GM18861 (cell line): ENCODE measurements at regions not wholly inside any gene's neighbourhood (a gene's known extent, or its start where the extent isn't known, plus 50 kb on each side); places are given as distances from the start of the nearest gene placed in this dataset.

Experiments used
- ATAC-seq: cut with Tn5 transposase; IDR thresholded peaks from one replicate; pipeline ENCODE4 v1.9.1; 2021; ENCODE audit not compliant: unreplicated experiment

DNA sequence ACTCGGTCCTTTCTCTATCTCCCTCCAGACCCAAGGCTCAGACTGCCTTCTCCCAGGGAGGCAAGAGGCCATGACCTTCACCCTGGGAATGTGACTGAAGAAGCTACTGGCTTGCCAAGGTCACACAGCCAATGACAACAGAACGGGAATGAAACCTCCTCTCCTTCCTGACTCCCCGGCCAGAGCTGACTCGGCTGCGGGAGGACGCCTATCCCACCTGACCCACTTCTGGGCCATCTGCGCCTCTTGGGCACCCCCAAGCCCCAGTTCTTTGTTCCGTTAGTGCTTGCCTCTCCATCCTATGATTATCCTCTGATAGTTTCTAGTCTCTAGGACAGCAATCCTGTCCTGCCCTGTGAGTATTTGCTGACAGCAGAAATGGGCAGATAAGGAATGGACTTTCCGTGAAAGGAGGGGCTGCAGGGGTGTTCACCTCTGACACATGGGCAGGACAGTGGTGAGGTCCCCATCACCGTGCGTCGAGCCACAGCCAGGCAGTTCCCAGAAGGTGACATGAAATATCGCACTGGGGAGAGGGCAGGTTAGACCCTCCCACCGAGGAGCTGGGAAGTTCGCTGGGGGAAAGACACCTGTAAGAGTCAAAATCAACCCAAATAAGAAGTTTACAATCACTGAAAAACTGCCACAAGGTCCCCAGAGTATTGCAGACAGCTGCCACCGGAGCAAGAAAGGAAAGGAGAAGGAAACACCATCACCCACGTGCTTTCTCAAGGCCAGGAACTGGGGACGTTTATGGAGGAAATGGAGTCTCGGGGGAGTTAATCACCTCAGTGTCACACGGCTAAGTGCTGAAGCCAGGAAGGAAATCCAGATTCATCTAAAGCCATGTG, 63.0 kb downstream of the INSIG1 start:
- ATAC-seq, result no peak

DNA sequence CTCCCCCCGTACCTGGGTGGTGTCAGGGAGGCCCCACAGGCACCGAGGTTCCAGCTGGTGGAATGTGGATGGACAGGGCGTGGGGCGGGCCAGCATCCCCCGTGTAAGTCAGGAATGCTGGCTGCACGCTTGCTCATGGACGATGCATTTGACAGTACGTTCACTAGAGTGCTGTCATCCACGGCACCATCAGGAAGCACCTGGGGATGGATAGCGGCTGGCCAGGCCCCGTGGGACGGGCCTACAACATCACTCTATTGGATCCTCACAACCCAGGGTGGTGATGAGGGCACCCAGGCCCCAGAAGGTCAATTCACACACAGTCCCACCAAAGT, 63.6 kb downstream of the INSIG1 start:
- ATAC-seq, result no peak

- ATAC-seq, result no peak
Measured at GRCh38 chr7:155361947-155362346, 64.3 kb downstream of the INSIG1 start.

DNA sequence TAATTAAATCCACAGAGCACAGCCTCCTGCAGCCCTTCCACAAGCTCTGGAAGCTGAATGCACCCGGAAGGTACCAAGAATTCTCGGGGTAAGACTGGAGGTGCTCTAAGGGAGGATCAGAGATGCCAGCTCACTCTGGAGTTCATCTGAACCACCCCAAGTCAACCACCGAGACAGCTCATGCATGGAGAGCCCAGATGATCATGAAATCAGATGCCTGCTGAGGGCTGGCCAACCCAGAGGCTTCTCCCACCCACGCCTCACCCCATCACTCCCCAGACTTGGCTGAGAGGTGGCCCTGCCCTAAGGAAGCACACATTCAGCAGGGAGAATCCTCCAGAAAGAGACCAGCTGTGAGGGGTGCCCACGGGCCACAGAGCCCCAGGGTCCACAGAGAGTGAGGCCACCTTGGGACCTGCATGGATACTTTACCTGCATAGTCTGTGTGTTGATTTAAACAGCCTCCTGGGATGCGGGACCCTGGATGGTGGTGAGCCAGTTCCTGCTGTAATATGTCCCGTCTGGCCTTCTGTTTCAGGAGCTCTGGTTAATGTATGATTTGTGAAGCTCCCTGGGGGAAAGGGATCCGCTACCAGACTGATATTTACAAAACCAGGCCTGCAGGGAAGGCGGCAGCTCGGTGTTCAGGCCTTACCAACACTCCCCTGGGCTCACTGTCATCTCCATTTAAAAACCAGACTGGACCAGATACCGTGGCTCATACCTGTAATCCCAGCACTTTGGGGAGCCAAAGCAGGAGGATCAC, 64.9 kb downstream of the INSIG1 start:
- no peak for ATAC-seq

DNA sequence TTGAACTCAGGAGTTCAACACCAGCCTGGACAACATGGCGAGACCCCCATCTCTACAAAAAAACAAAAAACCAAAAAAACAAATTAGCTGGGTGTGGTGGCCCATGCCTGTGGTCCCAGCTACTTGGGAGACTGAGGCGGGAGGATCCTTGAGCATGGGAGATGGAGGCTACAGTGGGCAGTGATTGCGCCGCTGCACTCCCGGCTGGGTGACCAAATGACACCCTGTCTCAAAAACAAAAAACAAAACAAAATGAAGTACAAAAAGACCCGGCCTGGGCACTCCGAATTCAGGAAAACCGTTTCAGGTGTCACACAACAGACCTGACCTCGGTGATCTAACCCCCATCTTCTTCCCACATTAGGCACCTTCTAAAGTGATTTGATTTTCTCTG, 65.5 kb downstream of the INSIG1 start:
- no peak for ATAC-seq

DNA sequence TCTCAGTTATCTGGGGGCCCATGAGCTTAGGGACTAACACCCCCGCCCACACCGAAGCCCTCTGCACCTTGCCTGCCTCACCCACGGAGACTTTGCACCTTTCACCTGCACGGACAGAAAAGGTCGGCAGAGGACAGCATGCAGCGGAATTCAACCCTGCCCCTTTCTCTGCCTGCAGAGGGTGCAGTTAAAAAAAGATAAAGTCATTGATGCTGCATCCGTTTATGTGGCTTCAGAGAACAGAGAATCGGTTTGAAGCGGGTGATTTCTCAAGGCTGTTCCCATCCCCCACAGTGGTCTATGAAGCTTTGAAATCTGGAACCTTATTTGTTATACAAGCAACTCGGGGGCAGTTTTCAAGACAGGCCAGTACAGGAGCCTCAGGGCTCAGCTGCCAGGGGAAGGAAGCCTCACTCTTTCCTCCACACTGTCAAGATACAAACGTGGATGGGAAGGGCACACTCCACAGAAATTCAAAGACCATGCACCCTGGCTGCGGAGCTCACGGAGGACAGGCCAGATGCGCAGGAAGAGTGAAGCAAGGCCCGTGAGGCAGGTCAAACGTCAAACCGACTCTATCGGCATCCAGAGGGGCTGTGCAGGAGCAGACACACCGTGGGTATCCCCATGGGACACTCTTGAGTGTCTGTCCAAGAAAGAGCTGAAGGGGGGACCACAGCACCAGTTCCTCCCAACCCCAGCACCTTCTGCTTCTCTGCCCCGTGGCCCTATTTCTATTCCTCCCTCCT, 66.3 kb downstream of the INSIG1 start:
- no peak for ATAC-seq

GRCh38 chr7:155365146-155365874, 67.6 kb downstream of the INSIG1 start:
- ATAC-seq, result no peak

DNA sequence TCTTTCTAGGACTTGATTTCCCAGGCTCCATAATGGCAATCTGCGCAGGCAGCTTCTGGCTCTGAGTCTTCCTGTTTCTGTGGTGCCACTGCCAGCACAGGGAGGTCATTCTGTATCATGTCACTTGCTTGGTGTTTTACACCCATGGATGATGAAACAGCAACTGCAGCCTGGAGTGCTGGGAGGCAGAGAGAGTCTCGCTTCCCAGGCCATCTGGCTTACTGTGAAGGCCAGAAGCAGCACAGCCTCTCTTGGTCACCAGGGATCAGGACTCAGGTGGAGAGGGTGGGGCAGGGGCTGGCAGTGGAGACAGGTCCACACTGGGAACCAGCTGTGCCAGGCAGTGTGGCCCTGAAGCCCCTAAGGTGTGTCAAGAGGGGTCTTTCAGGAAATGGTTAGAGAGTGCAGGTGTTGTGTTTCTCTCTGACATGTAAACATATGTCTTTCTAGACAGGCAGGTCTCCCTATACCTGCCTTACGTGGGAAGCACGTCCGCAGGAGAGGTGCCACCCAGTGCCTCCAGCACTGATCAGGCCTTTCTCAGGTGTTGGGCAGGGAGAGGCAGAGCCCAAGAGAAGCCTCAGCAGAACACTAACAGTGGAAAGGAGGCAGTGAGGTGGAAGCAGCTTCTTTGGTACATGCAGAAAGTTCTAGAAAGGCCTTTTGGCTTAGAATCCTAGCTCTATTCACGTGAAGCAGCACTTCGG, 71.4 kb downstream of the INSIG1 start:
- no peak for ATAC-seq

DNA sequence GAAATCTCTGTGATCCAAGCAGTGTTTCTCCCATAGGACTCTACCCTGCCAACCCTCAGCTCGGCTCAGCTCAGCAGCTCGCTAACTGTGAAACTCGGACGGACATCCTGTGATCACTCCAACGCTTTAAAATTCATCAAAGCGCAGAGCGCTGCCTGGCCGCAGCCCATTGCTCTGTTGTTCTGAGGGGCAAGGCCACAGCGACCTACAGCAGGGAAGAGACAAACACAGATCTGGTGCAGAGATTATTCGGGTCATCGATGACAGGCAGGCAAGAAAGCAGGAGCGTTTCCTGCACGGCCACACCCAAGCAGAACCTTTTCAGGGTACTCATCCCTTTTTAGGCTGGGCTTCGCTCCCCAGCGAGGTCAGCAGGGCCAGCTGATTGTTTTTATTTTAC, 72.1 kb downstream of the INSIG1 start:
- no peak for ATAC-seq

DNA sequence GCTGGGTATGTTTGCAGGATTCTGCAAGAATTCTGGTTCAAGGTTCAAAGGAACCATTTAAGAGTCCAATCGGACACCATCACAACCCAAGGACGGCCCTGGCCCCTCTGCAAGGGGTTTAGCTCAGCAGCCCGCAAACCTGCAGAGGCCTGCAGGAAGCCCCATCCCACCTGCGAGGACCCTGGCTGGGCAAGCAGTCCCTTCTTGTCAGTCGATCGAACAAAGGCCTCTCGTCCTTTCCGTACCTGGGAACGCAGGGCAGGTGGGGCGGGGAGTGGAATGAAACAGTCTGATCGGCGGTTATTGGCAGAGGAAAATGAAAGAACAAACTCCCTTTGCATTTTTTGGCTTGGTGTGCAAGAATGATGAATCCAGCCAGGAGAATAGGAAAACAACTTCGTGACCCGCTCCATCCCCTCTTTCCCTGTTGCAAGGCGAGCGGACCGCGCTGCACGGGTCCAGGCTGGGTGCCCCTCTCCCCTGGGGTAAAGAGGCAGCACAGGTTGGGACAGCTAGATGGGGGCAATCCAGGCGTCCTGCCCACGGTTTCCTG, 73.7 kb downstream of the INSIG1 start:
- ATAC-seq, result no peak

GRCh38 chr7:155371884-155372781, 74.5 kb downstream of the INSIG1 start:
- ATAC-seq, result peak; percentile 42

DNA sequence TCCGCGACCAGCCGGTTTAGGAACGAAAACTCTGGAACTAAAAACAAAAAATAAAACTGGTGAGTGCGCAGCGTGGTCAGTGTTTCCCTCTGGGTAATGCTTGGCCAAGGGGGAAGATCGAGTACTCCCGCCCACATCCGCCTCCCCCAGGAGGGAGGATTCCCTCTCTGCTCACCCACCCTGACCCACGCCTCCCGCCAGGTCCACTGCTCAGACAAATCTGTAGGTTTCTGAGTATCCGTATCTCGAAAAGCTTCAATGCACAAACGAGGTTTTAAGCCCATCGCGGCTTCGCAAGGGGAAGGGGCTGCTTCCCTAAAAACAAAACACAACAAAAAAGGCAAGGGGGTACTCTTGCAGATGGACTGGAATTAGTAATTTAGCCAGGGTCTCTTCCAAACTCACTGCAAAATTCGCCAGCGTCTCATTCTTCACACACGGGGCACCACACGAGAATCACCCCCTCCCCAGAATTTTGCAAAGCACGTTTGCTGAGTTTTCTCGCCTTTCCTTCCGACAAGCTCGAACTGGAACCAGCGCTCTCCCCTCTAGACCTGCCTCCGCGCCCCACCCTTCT, 75.2 kb downstream of the INSIG1 start:
- no peak for ATAC-seq

GRCh38 chr7:155373359-155374273, 75.9 kb downstream of the INSIG1 start:
- no peak for ATAC-seq

DNA sequence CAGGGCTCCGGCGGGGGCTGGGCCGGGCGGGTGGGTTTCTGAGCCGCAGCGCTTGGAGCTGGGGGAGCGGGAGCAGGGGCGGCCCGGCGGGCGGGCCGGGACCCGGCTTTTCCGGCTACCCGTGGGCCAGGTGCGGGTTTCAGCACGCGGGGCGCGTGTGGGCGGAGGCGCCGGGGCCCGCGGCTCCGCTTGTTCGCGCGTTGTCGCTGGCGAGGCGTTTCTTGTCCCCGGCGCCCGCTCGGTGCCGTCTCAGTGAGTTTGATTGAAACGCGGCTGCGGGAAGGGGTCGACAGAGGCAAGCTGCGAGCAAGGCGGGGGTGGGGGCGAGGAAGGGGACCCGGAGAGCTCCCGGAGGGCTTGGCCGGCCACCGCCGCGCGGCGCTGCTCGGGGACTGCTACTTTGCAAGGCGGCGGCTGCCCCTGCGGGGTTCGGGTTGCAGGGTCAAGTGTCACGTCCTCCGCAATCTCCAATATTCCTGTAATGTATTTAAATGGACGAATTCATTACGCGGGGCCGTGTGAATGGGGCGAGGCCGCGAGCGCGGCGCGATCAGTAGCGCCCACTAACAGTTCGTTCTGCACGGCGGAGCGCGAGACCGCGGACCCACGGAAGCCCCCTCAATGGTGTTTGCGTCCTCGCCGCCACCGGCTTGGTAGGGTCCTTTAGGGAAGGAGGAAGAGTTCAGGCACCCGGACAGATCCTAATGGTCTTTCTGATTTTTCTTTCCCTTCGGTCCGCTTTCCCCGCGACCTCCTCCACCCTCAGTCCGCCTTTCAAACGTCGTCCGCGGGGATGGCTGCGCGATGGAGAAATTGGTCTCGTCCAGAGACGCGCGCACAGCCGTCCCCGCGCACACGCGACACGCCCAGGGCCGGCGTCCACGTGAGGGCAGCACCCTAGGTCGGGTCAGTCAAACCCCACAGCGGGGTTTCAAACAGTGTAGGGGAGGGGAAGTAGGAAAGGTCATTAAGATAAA, 76.9 kb downstream of the INSIG1 start:
- no peak for ATAC-seq

DNA sequence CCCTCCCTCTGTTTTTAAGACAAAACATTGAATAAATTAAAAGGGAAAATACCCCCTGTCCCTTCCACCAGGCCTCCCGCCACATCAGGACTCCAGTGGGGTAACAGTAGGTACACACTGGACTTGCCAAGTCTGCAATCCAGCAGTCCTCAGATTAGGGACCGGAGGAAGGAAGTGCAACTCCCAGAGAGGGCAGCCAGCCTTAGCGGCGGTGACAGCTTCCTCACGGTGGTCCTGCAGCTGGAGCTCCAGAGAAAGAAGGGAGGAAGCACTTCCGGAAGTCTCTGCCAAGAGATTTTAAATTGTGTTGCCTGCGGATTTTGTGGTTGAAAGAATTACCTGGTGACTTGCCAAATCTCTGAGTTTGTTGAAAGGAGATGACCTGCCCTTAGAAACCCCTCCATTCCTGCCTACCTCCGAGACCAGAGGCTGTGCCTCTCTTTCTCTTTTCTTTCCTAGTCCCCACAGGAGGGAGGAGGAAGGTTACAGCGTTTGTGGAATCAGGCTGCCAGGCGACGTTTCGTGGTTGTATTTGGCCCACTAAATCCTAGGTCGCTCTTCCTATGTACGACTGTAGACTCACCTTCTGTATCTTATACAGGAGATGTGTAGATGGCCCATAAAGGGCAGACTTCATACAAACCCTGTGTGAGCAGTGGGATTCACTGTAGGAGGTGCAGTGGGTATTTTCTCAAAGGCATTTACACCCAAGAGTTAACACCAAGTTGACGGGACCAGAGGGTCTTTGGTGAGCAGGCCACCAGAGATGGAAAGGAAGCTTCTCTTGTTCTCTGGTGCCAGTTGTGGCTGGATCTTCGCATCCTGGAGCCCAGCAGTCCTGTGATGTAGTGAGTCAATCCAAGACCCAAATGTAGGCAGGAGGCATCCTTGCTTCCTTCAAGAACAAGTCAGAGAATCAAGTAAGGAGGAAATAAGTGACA, 77.9 kb downstream of the INSIG1 start:
- no peak for ATAC-seq
